Activated CD4-positive, alpha-beta T cell treated with anti-CD3 and anti-CD28 coated beads for 24 hours (primary cell): ENCODE measurements at regions not wholly inside any gene's neighbourhood (a gene's known extent, or its start where the extent isn't known, plus 50 kb on each side); places are given as distances from the start of the nearest gene placed in this dataset.
"Not testable (repeated sequence)": the region's sequence is repeated elsewhere in the genome, so short reads cannot be mapped to it uniquely, and the experiment has no call there.

ENCODE experiments used
- DNase-seq, 2 donors: peaks; one replicate each; pipeline ENCODE4 v3.0.0-alpha.2; 2020; ENCODE audit warnings: low read depth in 2 of 2

GRCh38 chr14:105734241-105734640 lies 207.9 kb downstream of the TMEM121 start:
- not testable (repeated sequence) for DNase-seq

DNA sequence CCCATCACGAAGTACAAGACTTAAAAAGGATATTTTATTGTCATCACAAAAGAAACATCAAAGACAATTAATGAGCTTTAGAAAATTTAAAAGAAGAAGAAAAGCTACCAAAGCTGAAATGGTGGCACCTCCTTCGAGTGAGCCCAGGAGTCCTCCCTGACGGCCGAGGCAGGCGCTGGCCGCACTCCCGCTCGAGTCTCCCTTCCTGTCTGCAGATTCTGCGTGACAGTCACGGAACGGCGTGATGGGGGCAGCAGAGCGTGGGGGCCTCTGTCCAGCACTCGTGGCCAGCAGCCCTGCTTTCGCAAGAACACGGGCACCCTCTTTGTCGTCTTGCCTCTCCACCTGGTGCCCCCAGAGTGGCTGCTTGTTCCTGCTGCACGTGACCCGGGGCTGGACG lies 209.9 kb downstream of the TMEM121 start:
- not testable (repeated sequence) for DNase-seq

DNA sequence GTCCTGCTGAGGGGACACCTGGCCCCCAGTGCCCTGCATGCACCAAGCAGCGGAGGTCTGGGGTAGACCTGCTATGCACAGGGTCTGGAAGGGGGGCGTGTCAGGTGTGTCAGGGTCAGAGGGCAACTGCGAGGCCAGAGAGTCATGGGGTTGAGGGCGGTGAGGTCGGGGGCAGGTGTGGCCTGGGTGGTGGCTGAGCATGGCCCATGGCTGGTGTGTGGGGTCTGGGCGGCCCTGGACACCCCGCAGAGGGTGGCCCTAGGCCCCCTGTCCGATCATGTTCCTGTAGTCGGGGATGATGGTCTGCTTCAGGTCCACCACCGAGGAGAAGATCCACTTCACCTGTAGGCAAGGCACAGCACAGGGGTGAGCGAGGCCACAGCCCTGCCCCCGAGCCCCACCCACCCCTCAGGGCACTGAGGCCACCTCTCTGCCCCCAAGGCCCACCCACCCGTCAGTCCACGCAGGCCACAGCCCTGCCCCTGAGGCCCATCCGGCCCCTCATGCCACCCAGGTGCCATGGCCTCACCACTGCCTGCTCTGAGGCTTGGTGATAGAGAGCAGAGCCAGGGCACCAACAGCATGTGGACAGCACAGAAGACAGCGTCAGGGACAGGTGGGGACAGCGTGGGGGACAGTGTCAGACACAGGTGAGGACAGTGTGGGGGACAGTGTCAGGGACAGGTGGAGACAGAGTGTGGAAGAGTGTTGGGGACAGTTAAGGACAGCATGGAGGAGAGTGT lies 211.3 kb downstream of the TMEM121 start:
- DNase-seq = no peak

DNA sequence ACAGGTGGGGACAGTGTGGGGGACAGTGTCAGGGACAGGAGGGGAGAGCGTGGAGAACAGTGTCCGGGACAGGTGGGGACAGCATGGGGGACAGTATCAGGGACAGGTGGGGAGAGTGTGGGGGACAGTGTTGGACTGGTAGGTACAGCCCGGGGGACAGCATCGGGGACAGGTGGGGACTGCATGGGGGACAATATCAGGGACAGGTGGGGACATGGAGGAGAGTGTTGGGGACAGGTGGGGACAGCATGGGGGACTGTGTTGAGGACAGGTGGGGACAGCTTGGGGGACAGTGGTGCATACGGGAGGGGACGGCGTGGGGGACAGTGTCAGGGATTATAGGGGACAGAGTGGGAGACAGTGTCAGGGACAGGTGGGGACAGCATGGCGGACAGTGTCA lies 212.3 kb downstream of the TMEM121 start:
- no peak for DNase-seq

DNA sequence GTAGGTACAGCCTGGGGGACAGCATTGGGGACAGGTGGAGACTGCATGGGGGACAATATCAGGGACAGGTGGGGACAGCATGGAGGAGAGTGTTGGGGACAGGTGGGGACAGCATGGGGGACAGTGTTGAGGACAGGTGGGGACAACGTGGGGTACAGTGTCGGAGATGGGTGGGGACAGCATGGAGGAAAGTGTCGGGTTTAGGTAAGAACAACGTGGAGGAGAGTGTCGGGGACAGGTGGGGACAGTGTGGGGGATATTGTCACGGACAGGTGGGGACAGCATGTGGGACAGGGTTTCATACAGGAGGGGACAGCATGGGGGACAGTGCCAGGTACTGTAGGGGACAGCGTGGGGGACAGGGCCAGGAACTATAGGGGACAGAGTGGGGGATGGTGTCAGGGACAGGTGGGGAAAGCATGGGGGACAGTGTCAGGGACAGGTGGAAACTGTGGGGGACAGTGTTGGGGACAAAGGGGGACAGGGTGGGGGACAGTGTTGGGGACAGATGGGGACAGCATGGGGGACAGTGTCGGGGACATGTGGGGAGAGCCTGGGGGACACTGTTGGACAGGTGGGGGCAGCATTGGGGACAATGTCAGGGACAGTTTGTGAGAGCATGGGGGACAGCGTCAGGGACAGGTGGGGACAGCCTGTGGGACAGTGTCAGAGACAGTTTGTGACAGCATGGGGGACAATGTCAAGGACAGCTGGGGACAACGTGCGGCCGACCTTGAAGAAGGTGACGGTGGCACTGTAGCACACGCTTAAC lies 213.1 kb downstream of the TMEM121 start:
- DNase-seq = no peak

GRCh38 chr14:105740272-105740671 lies 213.9 kb downstream of the TMEM121 start:
- DNase-seq = not testable (repeated sequence)

DNA sequence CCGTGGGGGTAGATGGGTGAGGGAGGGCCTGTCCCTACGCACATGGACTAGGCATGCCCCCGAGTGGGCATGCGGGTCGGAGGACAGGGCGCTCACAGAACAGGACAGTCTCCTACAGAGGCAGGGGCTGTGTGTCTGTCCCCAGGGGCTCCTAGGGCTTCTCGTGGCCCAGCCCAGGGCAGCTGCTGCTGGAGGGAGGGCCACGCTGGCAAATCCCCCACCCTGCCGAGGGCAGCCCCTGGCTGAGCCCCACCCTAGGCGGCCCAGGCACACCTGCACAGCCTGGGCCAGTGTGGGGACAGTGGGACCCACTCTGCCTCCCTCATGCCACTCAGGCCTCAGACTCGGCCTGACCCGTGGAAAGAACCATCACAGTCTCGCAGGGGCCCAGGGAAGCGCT lies 214.6 kb downstream of the TMEM121 start:
- not testable (repeated sequence) for DNase-seq

- DNase-seq = not testable (repeated sequence)
These were observed 215.5 kb downstream of the TMEM121 start for GRCh38 chr14:105741707-105742530.

DNA sequence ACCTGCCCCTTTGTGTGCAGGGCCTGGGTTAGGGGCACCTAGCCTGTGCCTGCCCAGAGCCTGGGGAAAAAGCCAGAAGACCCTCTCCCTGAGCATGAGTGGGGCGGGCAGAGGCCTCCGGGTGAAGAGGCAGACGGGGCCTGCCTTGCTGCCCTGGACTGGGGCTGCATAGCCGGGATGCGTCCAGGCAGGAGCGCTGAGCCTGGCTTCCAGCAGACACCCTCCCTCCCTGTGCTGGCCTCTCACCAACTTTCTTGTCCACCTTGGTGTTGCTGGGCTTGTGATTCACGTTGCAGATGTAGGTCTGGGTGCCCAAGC lies 216.1 kb downstream of the TMEM121 start:
- no peak for DNase-seq

DNA sequence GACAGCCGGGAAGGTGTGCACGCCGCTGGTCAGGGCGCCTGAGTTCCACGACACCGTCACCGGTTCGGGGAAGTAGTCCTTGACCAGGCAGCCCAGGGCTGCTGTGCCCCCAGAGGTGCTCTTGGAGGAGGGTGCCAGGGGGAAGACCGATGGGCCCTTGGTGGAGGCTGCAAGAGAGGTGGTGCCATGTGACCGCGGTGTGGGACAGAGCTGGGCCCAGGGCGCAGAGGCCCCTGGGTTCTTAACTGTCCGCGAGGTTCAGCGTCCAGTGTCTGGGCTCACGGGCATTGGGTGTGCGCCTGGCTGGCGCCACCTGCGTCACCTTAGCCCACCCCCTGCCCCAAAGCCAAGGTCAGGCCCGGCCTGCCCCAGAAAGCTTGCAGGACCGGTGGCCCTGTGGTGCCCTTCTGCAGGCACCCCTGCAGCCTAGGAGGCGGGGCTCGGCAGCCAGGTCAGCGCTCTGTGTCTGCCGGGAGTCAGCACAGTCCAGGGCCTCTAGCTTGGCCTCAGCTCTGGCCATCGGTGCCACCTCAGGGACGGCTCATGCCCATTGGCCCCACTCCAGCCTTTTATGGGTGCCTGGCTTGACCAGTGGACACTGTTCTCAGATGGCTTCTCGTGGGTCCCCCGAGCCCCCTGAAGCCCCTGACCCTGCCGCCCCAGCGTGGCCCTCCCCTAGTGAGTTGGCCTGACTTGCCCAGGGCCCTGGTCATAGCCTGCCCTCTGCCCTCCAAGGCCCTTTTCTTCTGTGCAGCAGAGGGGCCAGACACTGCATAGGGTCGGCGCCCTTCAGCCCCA lies 216.7 kb downstream of the TMEM121 start:
- not testable (repeated sequence) for DNase-seq

DNA sequence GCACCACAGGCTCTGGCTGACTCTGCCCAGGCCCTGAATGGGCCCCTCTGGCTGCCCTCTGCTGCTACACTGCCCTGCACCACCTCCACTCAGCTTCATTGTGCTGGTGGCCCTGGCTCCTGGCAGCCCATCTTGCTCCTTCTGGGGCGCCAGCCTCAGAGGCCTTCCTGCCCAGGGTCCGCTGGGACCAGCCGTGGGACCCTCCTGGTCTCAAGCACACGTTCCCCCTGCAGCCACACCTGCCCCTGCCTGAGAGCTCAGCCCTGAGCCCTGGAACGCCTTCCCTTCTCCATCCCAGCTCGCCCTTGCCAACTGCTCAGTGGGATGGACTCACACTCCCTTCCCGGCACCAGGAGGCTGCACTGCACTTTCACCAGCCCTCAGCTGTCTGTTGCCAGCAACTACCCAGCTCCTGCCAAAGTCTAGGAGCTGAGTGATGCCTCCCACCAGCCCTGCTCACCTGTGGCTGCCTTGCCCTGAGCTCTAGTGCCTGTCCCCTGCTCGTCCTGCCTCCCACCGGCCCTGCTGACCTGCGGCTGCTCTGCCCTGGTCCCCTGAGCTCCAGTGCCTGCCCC lies 217.9 kb downstream of the TMEM121 start:
- not testable (repeated sequence) for DNase-seq

- no peak for DNase-seq
These were observed 219.2 kb downstream of the TMEM121 start for GRCh38 chr14:105745433-105746123.

DNA sequence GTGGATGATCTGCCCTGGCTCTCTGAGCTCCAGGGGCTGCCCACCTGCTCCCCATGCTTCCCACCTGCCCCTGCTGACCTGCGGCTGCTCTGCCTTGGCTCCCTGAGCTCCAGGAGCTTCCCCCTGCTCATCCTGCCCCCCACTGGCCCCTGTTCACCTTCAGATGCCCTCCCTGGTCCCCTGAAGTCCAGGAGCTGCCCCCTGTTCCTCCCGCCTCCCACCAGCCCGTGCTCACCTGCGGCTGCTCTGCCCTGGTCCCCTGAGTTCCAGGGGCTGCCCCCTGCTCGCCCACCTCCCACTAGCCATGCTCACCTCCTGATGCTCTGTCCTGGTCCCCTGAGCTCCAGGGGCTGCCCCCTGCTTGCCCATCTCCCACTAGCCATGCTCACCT lies 219.7 kb downstream of the TMEM121 start:
- DNase-seq = no peak

DNA sequence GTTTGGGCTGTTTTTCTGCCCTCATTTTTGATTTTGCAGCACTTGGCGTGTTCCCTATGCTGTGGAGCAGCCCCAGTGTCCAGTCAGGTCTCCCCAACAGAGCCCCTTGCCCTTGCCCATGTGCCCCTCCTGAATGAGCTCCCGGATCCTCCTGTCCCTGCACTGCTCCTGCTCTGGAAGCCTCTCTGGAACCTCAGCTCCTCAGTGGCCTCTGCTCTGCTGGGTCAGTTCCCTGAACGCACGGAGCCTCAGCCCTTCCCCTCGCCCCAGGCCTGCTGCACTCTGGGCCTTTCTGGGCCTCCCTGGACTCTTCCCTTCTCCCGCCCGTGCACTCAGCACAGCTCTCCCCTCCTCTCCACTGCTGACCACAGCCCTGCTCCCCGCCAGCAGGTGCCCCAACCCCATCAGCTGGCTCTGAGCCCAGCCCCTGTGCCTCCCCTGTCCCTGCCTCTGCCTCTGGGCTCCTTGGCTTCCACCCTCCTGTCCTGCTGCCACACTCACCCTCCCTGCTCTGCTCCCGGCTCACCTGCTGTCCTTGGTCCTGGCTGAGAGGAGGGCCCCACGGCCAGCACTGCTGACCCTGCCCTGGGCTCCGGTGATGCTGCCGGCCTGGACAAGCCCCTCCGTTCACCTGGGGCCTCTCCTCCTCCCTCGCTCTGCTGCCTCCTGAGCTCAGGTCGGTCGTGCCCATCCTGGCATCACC lies 220.6 kb downstream of the TMEM121 start:
- not testable (repeated sequence) for DNase-seq

DNA sequence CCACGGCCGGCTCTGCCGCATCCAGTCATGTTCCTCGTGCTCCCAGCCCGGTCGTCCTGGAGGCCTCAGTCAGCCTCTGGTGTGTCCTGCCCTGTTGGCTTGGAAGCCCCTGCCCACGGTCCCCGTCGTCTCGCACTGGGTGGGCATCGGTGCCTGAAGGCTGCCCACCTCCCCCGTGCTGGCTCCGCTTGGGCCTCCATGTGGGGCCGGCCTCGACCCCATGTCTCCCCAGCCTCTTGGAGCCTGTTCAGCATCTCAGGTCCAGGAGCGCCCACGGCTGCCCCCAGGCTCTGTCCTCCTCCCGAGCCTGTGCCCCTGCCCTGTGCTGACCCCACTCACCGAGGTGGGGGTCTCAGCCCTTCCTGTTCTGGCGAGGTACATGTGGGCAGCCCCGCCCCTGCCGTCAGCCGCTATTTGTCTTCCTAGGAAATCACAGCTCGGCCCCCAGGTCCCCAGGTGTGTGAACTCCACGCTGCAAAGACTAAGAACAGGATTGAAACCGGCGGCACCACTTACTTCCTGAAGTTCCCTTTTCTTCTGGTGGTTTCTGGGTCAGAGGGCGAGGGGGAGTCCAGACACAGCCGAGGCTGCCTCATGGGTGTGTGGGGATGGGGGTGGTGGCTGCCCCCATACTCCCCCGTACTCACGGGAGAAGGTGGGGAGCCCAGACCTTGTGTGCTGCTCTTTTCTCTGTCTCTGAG lies 221.3 kb downstream of the TMEM121 start:
- not testable (repeated sequence) for DNase-seq

DNA sequence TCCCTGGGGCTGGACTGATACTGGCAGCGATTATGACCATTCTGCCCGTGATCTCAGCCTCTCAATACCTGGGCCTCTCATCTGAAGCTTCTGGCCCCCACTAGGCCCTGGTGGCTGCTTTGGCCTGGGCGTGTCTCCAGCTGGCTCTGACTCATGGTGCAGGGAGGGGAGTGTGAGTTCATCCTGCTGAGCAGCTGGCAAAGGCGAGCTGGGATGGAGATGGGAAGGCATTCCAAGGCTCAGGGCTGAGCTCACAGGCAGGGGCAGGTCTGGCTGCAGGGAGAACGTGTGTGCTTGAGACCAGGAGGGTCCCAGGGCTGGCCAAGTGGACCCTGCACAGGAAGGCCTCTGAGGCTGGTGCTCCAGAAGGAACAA lies 221.8 kb downstream of the TMEM121 start:
- no peak for DNase-seq

- DNase-seq = not testable (repeated sequence)
These were observed 222.3 kb downstream of the TMEM121 start for GRCh38 chr14:105748710-105749109.

DNA sequence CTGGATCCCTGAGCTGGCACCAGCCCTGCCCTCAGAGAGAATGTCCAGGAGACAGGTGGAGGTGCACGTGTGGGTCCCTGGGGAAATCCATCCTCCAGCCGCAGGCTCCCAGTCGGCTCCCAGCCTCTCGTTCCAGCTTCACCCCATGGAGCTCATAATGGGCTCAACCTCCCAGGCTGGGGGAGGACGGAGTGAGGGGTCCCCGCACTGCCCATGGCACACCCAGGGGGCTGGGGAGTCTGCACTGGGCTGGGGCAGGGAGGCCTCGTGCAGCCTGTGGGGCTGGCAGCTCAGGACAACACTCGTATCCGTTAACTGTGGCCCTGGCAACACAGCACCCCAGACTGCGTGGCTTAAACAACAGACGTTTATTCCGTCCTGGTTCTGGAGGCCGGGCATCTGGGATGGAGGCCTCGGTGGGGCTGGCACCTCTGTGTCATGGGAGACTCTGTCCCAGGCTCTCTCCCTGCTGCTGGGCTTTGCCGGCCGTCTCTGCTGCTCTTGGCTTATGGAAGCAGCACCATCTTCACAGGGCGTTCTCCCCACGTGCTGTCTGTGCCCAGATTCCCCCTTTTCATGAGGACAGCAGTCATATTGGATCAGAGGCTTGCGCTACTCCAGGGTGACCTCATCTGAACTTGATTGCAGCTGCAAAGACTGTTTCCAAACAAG lies 223.6 kb downstream of the TMEM121 start:
- not testable (repeated sequence) for DNase-seq

DNA sequence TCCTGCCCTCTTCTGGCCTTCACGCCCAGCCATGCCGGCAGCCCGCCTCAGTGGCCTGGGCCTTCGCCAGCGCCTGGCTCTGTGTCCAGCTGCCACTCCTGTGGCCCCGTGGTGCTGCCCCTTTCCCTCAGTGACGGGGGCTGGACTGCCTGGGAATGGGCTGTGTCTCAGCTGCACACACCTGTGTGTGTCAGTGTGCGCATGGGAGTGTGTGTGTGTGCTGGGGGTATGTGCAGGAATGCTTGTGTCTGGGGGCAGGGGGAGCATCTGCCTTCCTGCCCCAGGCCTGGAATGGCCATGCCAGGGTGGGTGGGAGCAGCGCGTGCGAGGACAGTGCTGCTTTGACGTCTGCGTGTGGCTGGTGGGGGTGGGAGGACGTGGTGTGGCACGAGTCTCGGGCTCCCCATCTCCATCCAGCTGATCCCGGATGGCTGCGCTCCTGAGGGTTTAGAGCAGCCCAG lies 224.9 kb downstream of the TMEM121 start:
- not testable (repeated sequence) for DNase-seq
